Stimulated activated CD8-positive, alpha-beta memory T cell treated with anti-CD3 and anti-CD28 coated beads, Interleukin-2, amount 100 ng/mL, for 48 hours (primary cell): ENCODE measurements at regions not wholly inside any gene's neighbourhood (a gene's known extent, or its start where the extent isn't known, plus 50 kb on each side); places are given as distances from the start of the nearest gene placed in this dataset.

Source experiments
- DNase-seq, 2 donors: peaks; one replicate each; pipeline ENCODE4 v3.0.0-alpha.2; 2020; ENCODE audit warnings: low read depth in 2 of 2

- no peak for DNase-seq
Observed at GRCh38 chrY:15501181-15501580, 976.9 kb downstream of the NLGN4Y start.

DNA sequence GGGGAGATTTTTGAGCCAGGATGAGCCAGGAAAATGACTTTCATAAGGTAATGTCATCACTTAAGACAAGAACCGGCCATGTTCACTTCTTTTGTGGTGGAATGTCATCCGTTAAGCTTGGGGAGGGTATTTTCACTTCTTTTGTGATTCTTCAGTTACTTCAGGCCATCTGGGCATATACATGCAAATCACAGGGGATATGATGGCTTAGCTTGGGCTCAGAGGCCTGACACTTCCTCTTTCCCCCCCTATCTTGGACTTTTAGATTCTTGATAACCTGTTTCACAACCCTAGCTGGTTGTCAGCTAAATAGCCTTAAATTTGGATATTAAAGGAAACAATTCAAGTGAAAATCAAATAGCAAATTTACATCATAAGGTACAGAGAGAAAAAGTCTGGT lies 986.0 kb downstream of the NLGN4Y start:
- no peak for DNase-seq

DNA sequence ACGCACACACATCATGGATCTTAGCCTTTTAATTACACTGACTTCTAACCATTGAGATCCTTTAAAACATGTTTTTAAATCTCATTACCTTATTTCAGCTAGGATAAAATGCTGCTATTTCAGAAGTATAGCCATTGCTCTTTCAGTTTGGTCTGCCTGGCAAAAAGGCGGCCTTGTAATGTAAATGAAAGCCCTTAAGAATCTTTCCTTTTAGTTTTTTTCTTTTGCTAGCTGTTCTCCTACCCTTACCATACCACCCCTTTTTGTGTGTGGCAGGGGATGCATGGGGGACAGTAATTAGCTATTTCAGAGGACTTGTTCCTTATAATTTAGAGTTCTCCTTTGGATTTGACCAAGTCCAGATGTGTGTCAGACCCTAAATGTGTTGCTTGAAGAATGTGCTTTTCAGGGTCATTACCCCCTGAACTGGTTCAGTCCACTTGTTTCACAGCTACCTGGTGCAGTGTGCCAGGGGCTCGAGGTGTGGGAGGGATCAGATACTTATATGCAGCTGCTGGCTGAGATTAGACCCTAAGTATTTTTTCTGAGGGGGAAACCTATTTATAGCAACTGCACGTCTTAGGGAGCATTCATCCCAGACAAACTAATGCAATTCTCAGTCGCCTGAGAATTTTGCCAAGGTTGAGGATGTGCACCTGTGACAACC lies 986.8 kb downstream of the NLGN4Y start:
- no peak for DNase-seq

DNA sequence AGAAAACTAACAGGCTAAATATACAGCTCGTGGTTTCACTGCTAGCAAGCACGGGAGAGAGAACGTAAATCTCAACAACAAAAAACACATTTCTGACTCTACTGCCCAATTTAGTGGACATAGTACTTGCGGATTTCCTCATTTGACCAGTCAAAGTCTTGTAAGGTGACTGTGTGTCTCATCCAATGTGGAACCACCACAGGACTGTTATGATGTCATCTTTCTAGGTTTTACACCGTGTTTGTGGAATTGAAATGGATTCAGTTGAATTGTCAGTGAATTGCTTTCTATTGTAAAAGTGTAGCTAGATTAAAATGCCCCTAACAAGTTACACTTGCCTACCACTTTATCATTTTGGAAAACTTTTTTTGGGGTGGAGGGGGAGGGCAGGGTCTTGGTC lies 1010.8 kb downstream of the NLGN4Y start:
- DNase-seq = no peak

- DNase-seq = no peak
Observed at GRCh38 chrY:15535784-15536511, 1011.6 kb downstream of the NLGN4Y start.

DNA sequence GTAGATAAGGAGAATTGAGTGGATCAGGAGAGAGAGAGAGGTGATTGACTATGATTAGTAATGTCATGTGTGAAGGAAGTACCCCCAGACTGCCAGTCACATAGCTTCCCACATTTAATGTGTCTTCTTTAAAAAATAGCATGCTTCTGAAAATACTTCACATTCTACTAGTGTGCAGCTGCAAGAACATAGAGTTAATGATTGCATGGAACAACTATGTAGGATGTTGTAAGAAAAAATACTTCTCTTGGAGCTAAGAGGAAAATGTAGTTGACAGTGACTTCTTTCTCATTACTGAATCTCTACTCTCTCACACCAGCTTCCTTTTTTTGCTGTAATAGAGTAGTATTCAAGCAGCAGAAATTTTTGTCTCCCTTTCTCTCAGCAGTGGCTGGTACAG lies 1016.2 kb downstream of the NLGN4Y start:
- DNase-seq = no peak

GRCh38 chrY:15546177-15546754 lies 1021.9 kb downstream of the NLGN4Y start:
- DNase-seq = no peak

- no peak for DNase-seq
Observed at GRCh38 chrY:15552074-15552473, 1027.7 kb downstream of the NLGN4Y start.

- DNase-seq = no peak
Observed at GRCh38 chrY:15554991-15555390, 1030.7 kb downstream of the NLGN4Y start.

DNA sequence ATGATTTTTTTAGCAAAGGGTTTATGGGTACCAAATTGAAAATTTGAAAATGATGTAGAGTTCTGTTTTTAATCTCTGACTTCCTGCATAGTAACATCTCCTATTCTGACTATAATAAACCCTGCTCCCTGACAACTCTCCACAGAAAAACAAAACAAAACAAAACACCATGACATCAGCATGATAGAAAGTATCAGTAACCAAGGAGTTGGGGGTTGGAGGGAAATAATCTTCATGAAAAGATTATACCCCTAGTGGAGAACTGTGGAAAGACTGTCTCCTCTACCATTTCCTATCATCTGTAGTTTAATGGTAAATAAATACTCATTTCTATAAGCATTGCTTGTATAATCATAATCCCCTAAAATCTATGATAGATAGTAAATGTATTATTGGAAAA lies 1034.8 kb downstream of the NLGN4Y start:
- no peak for DNase-seq

DNA sequence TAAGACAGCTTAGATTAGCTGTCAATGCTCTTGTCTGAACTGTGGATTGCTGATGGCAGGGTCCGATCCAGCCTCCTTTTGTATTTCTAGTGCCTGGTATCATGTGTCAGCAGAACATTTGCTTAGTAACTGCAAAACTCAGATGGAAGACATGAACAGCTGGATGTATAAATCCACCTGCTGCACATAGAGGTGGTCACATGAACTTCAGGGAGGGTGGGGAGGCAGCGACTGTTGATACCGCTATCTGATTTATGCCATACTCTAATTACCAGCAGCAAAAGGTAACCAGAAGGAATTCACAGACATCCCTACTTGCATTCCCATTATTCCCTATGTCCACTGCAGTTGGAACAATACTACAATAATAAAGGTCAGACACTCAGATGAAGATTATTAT lies 1036.5 kb downstream of the NLGN4Y start:
- DNase-seq = no peak

DNA sequence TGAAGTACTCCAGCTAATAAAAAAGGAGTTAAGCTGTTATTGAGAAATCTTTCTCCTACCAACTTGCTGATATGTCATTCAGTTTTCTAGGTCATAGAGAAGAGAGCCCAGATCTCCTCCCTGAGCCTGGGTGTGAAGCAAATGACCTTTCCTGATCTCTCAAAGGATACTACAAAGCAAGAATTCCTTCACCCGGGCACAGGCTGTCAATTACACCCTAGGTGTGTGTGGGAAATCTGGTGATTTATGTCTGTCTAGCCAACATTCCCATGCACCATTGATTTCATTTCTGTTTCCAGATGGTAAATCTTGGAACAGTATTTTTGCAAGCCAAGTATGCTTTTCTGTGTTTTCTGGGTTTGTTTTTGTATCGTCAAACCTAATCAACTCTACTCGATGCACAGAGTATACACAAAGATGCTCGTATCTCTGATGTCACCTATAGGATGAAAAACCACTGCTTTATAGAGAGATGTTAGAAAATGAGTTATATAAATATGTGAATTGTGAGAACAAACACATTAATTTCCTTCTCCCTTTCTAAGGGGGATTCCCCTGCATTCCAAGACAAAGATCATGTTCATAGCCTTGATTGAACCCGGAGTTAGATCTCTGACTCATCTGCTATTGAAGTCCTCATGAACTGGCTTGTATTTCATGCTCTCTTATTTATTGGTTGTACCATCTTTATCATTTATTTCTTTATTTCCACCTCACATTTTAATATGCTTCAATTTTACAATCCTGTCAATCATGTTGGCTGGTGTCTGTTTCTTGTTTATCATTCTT lies 1037.4 kb downstream of the NLGN4Y start:
- DNase-seq = no peak

DNA sequence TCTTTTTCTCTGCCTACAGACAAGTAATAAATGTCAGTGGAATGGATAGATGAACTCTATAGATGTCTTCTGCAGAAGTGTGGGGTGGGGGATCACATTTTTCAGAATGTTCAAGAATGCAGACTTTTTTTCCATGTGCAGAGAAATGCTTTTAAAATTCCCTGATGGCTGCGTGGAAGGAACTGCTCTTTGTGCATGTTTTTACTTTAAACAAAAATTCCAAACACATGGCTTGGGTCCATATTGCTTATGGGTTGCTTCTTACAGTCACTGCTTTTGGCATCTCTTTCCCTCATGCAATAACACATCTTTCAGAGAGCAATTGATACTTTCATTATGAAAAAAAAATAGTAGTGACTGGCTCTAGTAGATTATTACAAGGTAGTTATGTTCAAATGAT lies 1053.6 kb downstream of the NLGN4Y start:
- no peak for DNase-seq

GRCh38 chrY:15578761-15579160 lies 1054.4 kb downstream of the NLGN4Y start:
- DNase-seq = no peak

DNA sequence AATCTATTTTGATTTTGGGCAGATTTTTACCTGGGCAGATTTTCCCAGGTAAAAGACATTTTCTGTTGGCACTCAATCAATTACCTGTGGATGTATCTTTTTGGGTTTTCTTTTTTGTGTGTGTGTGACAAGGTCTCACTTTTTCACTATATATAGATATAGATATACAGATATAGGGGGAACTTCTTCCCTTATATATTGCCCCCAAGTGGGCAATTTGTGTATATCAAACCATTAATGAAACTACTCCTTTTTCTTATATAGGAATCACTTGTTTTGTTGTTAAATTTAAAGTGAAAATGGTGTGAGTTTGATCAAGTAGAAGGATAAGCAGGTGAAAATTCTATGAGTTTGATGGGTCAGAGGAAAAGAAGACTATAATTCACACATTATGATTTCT lies 1054.9 kb downstream of the NLGN4Y start:
- DNase-seq = no peak

- no peak for DNase-seq
Observed at GRCh38 chrY:15583111-15583510, 1058.8 kb downstream of the NLGN4Y start.

DNA sequence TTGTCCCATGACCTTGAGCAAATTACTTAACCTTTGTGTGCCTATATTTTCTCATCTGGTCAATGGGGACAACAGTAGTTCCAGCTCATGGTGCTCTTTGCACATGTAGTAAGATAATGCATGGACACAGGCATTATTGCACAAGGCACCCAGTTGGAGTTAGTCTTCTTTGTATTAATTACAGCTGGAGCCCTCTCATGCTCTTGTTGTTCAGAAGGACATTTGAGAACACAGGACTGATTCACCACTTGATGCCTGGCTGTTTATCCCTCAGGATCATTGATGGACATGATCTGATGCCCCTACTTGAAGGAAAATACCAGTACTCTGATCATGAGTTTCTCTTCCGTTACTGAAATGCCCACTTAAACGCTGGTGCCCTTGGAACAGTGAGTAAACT lies 1068.6 kb downstream of the NLGN4Y start:
- no peak for DNase-seq

DNA sequence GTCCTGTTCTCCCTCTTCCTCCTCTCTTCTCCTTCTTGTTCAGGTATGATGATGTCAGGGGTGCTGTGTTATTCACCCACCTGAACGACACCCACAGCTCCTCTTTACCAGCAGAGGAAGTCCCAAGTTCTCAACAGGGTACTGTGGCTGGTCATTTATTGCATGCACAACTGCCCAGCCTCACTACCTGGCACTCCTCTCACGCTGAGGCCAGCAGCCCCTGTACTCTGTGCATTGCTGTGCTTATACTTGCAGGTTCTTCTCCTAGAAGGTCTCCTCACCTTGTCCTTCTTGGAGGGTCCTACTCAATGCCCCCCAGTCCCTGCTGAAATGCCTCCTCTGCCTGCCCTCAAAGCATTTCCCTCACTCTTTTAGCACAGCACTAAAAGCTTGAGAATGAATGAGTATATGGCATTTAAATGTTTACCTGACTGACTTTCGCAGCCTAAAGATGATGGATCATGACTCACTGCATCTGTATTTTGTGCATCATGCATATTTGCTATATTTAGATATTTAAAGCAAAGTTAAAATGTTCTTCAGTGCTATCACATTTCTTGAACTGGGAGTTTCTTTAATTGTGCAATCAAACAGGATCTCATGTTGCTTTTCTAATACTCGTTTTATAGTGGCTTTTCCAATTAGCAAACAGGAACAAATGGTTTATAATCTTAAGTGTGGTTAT lies 1069.3 kb downstream of the NLGN4Y start:
- no peak for DNase-seq

- no peak for DNase-seq
Observed at GRCh38 chrY:15594179-15594578, 1069.8 kb downstream of the NLGN4Y start.

- DNase-seq = no peak
Observed at GRCh38 chrY:15600565-15600964, 1076.2 kb downstream of the NLGN4Y start.

GRCh38 chrY:15624370-15624769 lies 1100.0 kb downstream of the NLGN4Y start:
- DNase-seq = no peak

GRCh38 chrY:15624928-15625327 lies 1100.6 kb downstream of the NLGN4Y start:
- no peak for DNase-seq
